Activated CD8-positive, alpha-beta T cell treated with anti-CD3 and anti-CD28 coated beads for 36 hours (primary cell): ENCODE measurements at regions not wholly inside any gene's neighbourhood (a gene's known extent, or its start where the extent isn't known, plus 50 kb on each side); places are given as distances from the start of the nearest gene placed in this dataset.

Source experiments
- ATAC-seq: fragments of 200-7000 bp; cut with Tn5 transposase; one replicate; pipeline ENCODE4 v1.10.0; 2021; ENCODE audit warnings: mild to moderate bottlenecking, moderate library complexity
- CTCF ChIA-PET: fragments of 350-600 bp; sonication (Branson Sonifier 250); formaldehyde crosslinking; loops from one replicate; lab custom pipeline; 2021; ENCODE audit warnings: antibody characterized with exemption; lab: Charles Lee
- POLR2A ChIA-PET: fragments of 350-600 bp; sonication (Branson Sonifier 250); formaldehyde crosslinking; loops from one replicate; lab custom pipeline; 2021; ENCODE audit warnings: antibody characterized with exemption; lab: Charles Lee
- DNase-seq: peaks from one replicate; pipeline ENCODE4 v3.0.0-alpha.2; 2020
- H3K27ac Mint-ChIP-seq: one replicate; pipeline ENCODE4 v1.8.0; 2021; ENCODE audit warnings: mild to moderate bottlenecking, mixed read lengths
- H3K27me3 Mint-ChIP-seq: one replicate; pipeline ENCODE4 v1.8.0; 2021; ENCODE audit warnings: mixed read lengths
- H3K36me3 Mint-ChIP-seq: one replicate; pipeline ENCODE4 v1.8.0; 2021; ENCODE audit warnings: low read depth, mixed read lengths
- H3K4me1 Mint-ChIP-seq: one replicate; pipeline ENCODE4 v1.8.0; 2021; ENCODE audit warnings: low read depth, mixed read lengths
- H3K4me3 Mint-ChIP-seq: one replicate; pipeline ENCODE4 v1.8.0; 2021; ENCODE audit warnings: mild to moderate bottlenecking, moderate library complexity, mixed read lengths
- H3K9me3 Mint-ChIP-seq: one replicate; pipeline ENCODE4 v1.8.0; 2021; ENCODE audit warnings: mixed read lengths
- CTCF ChIP-seq: fragments of 200-600 bp; IDR thresholded peaks from one replicate; pipeline ENCODE4 v1.8.0; 2022; ENCODE audit warnings: antibody characterized with exemption, mild to moderate bottlenecking
- intact Hi-C: fragments of 100-400 bp; cut with micrococcal nuclease; formaldehyde crosslinking; loops from one replicate; pipeline ENCODE4 v1.10.0; 2022

DNA sequence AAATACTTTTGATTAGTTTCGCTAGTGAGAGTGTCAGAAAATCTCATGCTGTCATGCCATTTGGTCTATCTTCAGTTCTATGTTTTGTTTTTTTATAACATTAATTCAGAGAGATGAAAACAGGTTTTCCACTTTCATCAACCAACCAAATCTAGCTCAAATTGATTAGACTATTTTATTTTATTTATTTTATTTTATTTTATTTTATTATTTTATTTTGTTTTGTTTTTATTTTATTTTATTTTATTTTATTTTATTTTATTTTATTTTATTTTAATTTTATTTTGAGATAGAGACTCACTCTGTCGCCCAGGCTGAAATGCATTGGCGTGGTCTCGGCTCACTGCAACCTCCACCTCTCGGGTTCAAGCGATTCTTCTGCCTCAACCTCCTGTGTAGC lies 1391.0 kb upstream of the ADGRB3 start:
- Mint-ChIP-seq H3K36me3 (no peaks in the 10 kb centered on the region), H3K4me1 (no peaks in the 10 kb centered on the region), H3K4me3 (no peak overlapping the region), H3K9me3 (peaks cover 3% of the 10 kb centered on the region), H3K27me3 (no peaks in the 10 kb centered on the region), H3K27ac (no peak overlapping the region)
- ATAC-seq (no peak), DNase-seq (no peak)
- intact Hi-C loops: no loop called here
- ChIA-PET POLR2A (no interaction called here), CTCF (no interaction called here)
- TF ChIP-seq CTCF: no peak

DNA sequence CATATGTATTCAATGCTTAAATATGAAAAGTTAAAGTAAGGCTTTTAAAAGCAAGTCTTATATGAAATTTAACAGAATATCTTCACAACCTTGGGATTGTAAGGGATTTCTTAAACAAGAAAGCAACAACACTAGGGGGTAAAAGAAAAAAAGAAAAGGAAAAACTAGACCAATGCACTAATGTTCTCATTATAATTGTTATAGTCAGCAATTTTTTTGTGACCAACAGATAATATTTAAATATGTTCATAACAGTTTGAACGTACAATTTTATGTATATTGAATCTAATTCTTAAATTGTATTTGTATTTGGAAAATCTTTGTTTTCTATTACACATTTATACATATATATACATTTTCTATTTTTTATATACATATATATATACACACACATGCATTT lies 1397.8 kb upstream of the ADGRB3 start:
- H3K27ac Mint-ChIP-seq: no peak overlapping the region
- POLR2A ChIA-PET: no interaction called here
- H3K9me3 Mint-ChIP-seq: no peaks in the 10 kb centered on the region

DNA sequence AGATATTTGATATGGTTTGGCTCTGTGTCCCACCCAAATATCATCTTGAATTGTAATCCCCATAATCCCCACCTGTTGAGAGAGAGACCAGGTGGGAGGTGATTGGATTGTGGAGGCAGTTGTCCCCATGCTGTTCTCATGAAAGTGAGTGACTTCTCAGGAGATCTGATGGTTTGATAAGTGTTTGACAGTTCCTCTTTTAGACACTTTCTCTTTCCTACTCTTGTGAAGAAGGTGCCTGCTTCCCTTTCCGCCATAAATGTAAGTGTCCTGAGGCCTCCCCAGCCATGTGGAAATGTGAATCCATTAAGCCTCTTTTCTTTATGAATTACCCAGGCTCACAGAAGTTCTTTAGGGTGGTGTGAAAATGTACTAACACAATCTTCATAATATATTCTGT lies 1404.0 kb upstream of the ADGRB3 start:
- TF ChIP-seq CTCF: no peak
- Mint-ChIP-seq H3K27me3 (no peaks in the 10 kb centered on the region), H3K36me3 (no peaks in the 10 kb centered on the region), H3K27ac (no peak overlapping the region), H3K4me1 (no peaks in the 10 kb centered on the region), H3K9me3 (peaks cover 3% of the 10 kb centered on the region), H3K4me3 (no peak overlapping the region)
- DNase-seq: no peak
- no peak for ATAC-seq
- intact Hi-C loops: no loop called here
- POLR2A ChIA-PET: no interaction called here
- CTCF ChIA-PET: no interaction called here

More for the DNA sequence above, 1397.8 kb upstream of the ADGRB3 start:
- TF ChIP-seq CTCF: no peak
- DNase-seq: no peak
- CTCF ChIA-PET: no interaction called here
- no peaks in the 10 kb centered on the region for H3K4me1 Mint-ChIP-seq
- intact Hi-C loops: no loop called here
- no peak for ATAC-seq
- no peaks in the 10 kb centered on the region for H3K27me3 Mint-ChIP-seq
- no peaks in the 10 kb centered on the region for H3K36me3 Mint-ChIP-seq
- H3K4me3 Mint-ChIP-seq: no peak overlapping the region

GRCh38 chr6:67224989-67225388 lies 1410.1 kb upstream of the ADGRB3 start:
- ATAC-seq (no peak), DNase-seq (no peak)
- POLR2A ChIA-PET: no interaction called here
- H3K4me1 Mint-ChIP-seq: no peaks in the 10 kb centered on the region
- no peaks in the 10 kb centered on the region for H3K27me3 Mint-ChIP-seq
- H3K27ac Mint-ChIP-seq: no peak overlapping the region
- H3K36me3 Mint-ChIP-seq: no peaks in the 10 kb centered on the region
- TF ChIP-seq CTCF: no peak
- peaks cover 10% of the 10 kb centered on the region for H3K9me3 Mint-ChIP-seq
- H3K4me3 Mint-ChIP-seq: no peak overlapping the region
- CTCF ChIA-PET: no interaction called here
- intact Hi-C loops: no loop called here

DNA sequence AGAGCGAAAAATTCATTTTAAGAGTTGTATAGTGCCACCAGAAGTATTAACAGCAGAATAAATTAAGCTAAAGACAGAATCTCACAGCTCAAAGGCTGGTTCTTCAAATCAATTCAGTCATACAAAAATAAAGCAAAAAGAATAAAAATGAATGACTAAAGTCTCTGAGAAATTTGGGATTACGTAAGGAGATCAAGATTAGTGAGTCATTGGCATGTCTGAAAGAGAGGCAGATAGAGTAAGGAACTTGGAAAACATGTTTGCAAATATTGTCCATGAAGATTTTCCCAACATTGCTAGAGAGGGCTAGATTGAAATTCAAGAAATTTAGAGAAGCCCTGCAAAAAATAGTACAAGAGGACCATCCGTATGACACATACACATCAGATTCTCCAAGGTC lies 1413.9 kb upstream of the ADGRB3 start:
- Mint-ChIP-seq H3K27ac (no peak overlapping the region), H3K9me3 (peaks cover 12% of the 10 kb centered on the region), H3K4me3 (no peak overlapping the region), H3K36me3 (no peaks in the 10 kb centered on the region), H3K27me3 (no peaks in the 10 kb centered on the region), H3K4me1 (no peaks in the 10 kb centered on the region)
- intact Hi-C loops: no loop called here
- ChIA-PET POLR2A (no interaction called here), CTCF (no interaction called here)
- no peak for TF ChIP-seq CTCF
- ATAC-seq (no peak), DNase-seq (no peak)
